H9 (cell line): ENCODE measurements at regions not wholly inside any gene's neighbourhood (a gene's known extent, or its start where the extent isn't known, plus 50 kb on each side); places are given as distances from the start of the nearest gene placed in this dataset.
"Not testable (repeated sequence)": the region's sequence is repeated elsewhere in the genome, so short reads cannot be mapped to it uniquely, and the experiment has no call there.

Source experiments
- DNase-seq: peaks from one replicate; pipeline ENCODE4 v3.0.0-alpha.2; 2017
- H2AFZ ChIP-seq: one replicate; pipeline ENCODE4 v1.6.1; 2013; ENCODE audit warnings: mild to moderate bottlenecking, low read length, control low read depth, moderate library complexity
- H2AK5ac ChIP-seq: 2 replicates; pipeline ENCODE4 v1.6.1; 2013; ENCODE audit warnings: low read length, control low read depth, mixed read lengths; ENCODE audit not compliant: insufficient read length
- H2BK120ac ChIP-seq: one replicate; pipeline ENCODE4 v1.6.1; 2013; ENCODE audit warnings: low read depth, mild to moderate bottlenecking, low read length, control low read depth, inconsistent platforms; ENCODE audit not compliant: poor library complexity, severe bottlenecking
- H2BK12ac ChIP-seq: 2 replicates; pipeline ENCODE4 v1.6.1; 2013; ENCODE audit warnings: low read length, control low read depth, mixed read lengths, low read depth; ENCODE audit not compliant: insufficient read length
- H2BK15ac ChIP-seq: 2 replicates; pipeline ENCODE4 v1.6.1; 2013; ENCODE audit warnings: low read depth, low read length, control low read depth
- H2BK20ac ChIP-seq: one replicate; pipeline ENCODE4 v1.6.1; 2013; ENCODE audit warnings: low read depth, mild to moderate bottlenecking, low read length, control low read depth, inconsistent platforms; ENCODE audit not compliant: poor library complexity, severe bottlenecking
- H2BK5ac ChIP-seq: 2 replicates; pipeline ENCODE4 v1.6.1; 2013; ENCODE audit warnings: low read length, control low read depth, mixed read lengths; ENCODE audit not compliant: insufficient read length
- H3K14ac ChIP-seq: 2 replicates; pipeline ENCODE4 v1.6.1; 2013; ENCODE audit warnings: low read length, control low read depth; ENCODE audit not compliant: insufficient read depth
- H3K18ac ChIP-seq: 2 replicates; pipeline ENCODE4 v1.6.1; 2013; ENCODE audit warnings: low read depth, mild to moderate bottlenecking, mixed read lengths, low read length, control low read depth; ENCODE audit not compliant: insufficient read length
- H3K23ac ChIP-seq: 2 replicates; pipeline ENCODE4 v1.6.1; 2013; ENCODE audit warnings: low read length, control low read depth, mixed read lengths, low read depth; ENCODE audit not compliant: insufficient read length
- H3K23me2 ChIP-seq: 2 replicates; pipeline ENCODE4 v1.6.1; 2013; ENCODE audit warnings: low read depth, mild to moderate bottlenecking, mixed read lengths, low read length, control low read depth; ENCODE audit not compliant: insufficient read length, poor library complexity, severe bottlenecking
- H3K27ac ChIP-seq: 2 replicates; pipeline ENCODE4 v1.5.1; 2013; ENCODE audit warnings: low read length, control low read depth, mixed read lengths, low read depth; ENCODE audit not compliant: insufficient read length
- H3K27me3 ChIP-seq: 2 replicates; pipeline ENCODE4 v1.6.1; 2013; ENCODE audit warnings: low read length, control low read depth, inconsistent platforms; ENCODE audit not compliant: insufficient read depth
- H3K4ac ChIP-seq: 2 replicates; pipeline ENCODE4 v1.6.1; 2013; ENCODE audit warnings: low read depth, mild to moderate bottlenecking, control low read depth, inconsistent platforms, low read length, moderate library complexity
- H3K4me1 ChIP-seq: 2 replicates; pipeline ENCODE4 v1.6.1; 2013; ENCODE audit warnings: low read length, control low read depth, inconsistent platforms; ENCODE audit not compliant: insufficient read depth
- H3K4me2 ChIP-seq: 2 replicates; pipeline ENCODE4 v1.6.1; 2013; ENCODE audit warnings: low read length, control low read depth, mixed read lengths; ENCODE audit not compliant: insufficient read length, insufficient read depth
- H3K56ac ChIP-seq: 2 replicates; pipeline ENCODE4 v1.6.1; 2013; ENCODE audit warnings: low read depth, mild to moderate bottlenecking, mixed read lengths, low read length, control low read depth; ENCODE audit not compliant: insufficient read length
- H3K79me1 ChIP-seq: 2 replicates; pipeline ENCODE4 v1.6.1; 2013; ENCODE audit warnings: low read depth, mild to moderate bottlenecking, moderate library complexity, low read length, control low read depth, inconsistent platforms; ENCODE audit not compliant: insufficient read depth, poor library complexity, severe bottlenecking
- H3K79me2 ChIP-seq: 2 replicates; pipeline ENCODE4 v1.6.1; 2013; ENCODE audit warnings: low read length, control low read depth, inconsistent platforms; ENCODE audit not compliant: insufficient read depth
- H3K9ac ChIP-seq: 2 replicates; pipeline ENCODE4 v1.6.1; 2013; ENCODE audit warnings: low read length, control low read depth, mixed read lengths; ENCODE audit not compliant: insufficient read length; ENCODE audit errors: extremely low read depth
- H3K9me3 ChIP-seq: one replicate; pipeline ENCODE4 v1.6.1; 2013; ENCODE audit warnings: low read depth, low read length, inconsistent platforms; ENCODE audit not compliant: control insufficient read depth
- H3T11ph ChIP-seq: one replicate; pipeline ENCODE4 v1.6.1; 2013; ENCODE audit warnings: mild to moderate bottlenecking, low read length, control low read depth, inconsistent platforms
- H4K20me1 ChIP-seq: one replicate; pipeline ENCODE4 v1.6.1; 2013; ENCODE audit not compliant: control insufficient read depth, insufficient read length, insufficient read depth
- H4K5ac ChIP-seq: 2 replicates; pipeline ENCODE4 v1.6.1; 2013; ENCODE audit warnings: low read depth, mild to moderate bottlenecking, mixed read lengths, low read length, control low read depth; ENCODE audit not compliant: insufficient read length
- H4K8ac ChIP-seq: replicated peaks from 2 replicates; pipeline ENCODE4 v1.6.1; 2013; ENCODE audit warnings: low read length, control low read depth, mixed read lengths, low read depth; ENCODE audit not compliant: insufficient read length
- H4K91ac ChIP-seq: 2 replicates; pipeline ENCODE4 v1.6.1; 2013; ENCODE audit warnings: low read depth, mild to moderate bottlenecking, moderate library complexity, mixed read lengths, low read length, control low read depth; ENCODE audit not compliant: insufficient read length
- H3K27ac Mint-ChIP-seq, 3 experiments: 2 replicates in 2 of 3; 3 replicates in 1 of 3; pipeline ENCODE4 v1.8.0; 2020 to 2021; ENCODE audit warnings: mixed read lengths in 3 of 3, mild to moderate bottlenecking in 1 of 3, moderate library complexity in 1 of 3
- H3K27me3 Mint-ChIP-seq: 2 replicates; pipeline ENCODE4 v1.8.0; 2021; ENCODE audit warnings: low read depth, mild to moderate bottlenecking, moderate library complexity, mixed read lengths
- H3K36me3 Mint-ChIP-seq, 3 experiments: 2 replicates in 2 of 3; 3 replicates in 1 of 3; pipeline ENCODE4 v1.8.0; 2020 to 2021; ENCODE audit warnings: low read depth in 3 of 3, mixed read lengths in 3 of 3; ENCODE audit not compliant: insufficient read depth in 1 of 3
- H3K4me1 Mint-ChIP-seq, 2 experiments: 2 replicates each; pipeline ENCODE4 v1.8.0; 2020; ENCODE audit warnings: mixed read lengths in 2 of 2
- H3K4me3 Mint-ChIP-seq, 2 experiments: 2 replicates in 1 of 2; 3 replicates in 1 of 2; pipeline ENCODE4 v1.8.0; 2020 to 2021; ENCODE audit warnings: mild to moderate bottlenecking in 2 of 2, mixed read lengths in 2 of 2, moderate library complexity in 1 of 2
- H3K9me3 Mint-ChIP-seq, 2 experiments: 2 replicates in 1 of 2; 3 replicates in 1 of 2; pipeline ENCODE4 v1.8.0; 2020; ENCODE audit warnings: mild to moderate bottlenecking in 2 of 2, mixed read lengths in 2 of 2, moderate library complexity in 1 of 2
- WGBS: extraction: QIAGEN DNeasy Blood & Tissue Kit; methylation state at CpG from one replicate; pipeline ENCODE4 v1.1.7; 2013; ENCODE audit warnings: missing lambda C conversion rate, low lambda C conversion rate, mixed read lengths; ENCODE audit not compliant: insufficient read length; ENCODE audit errors: extremely low coverage; 5-methylcytosine and 5-hydroxymethylcytosine counted together
- TF ChIP-seq, protein P1 (sequence below): fragments of 200-600 bp; sonication (generic); conservative IDR thresholded peaks from 3 replicates; pipeline ENCODE4 v1.8.0; 2021; ENCODE audit warnings: antibody characterized with exemption, mild to moderate bottlenecking

DNA sequence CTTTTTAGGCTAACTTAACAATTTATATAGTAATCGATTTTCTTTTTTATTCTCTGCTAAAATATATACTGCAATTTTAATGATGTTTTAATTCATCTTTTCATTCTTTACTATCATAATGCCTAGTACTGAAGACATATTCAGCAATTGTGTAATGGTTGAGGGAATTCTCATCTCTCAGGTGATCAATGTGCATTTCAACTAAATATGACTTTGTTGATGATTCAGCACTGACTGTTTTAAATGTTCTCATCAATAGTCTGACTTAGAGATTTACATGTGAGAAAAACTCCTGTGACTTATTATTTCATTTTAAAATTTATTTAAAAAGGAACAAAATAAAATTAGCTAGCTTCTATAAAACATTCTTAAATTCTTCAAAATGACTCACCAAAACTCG is 1450.3 kb downstream of the STIM2 start:
- Histone ChIP-seq H4K91ac (no peak overlapping the region), H3K4me2 (no peak overlapping the region), H3K56ac (no peak overlapping the region), H2BK15ac (no peak overlapping the region), H2AFZ (no peak overlapping the region), H3K4me1 (no peaks in the 10 kb centered on the region), H3K14ac (no peak overlapping the region), H3K23me2 (no peaks in the 10 kb centered on the region), H4K20me1 (no peaks in the 10 kb centered on the region), H2AK5ac (no peak overlapping the region), H3K4ac (no peak overlapping the region), H3K79me1 (no peaks in the 10 kb centered on the region), H2BK120ac (no peak overlapping the region), H2BK20ac (no peak overlapping the region), H3K27me3 (no peaks in the 10 kb centered on the region), H3K9ac (no peak overlapping the region), H3K23ac (no peak overlapping the region), H4K5ac (no peak overlapping the region), H3K79me2 (no peaks in the 10 kb centered on the region), H2BK12ac (no peak overlapping the region), H3K9me3 (no peaks in the 10 kb centered on the region), H2BK5ac (no peak overlapping the region), H3T11ph (no peak overlapping the region), H3K27ac (no peak overlapping the region), H4K8ac (no peak overlapping the region), H3K18ac (no peak overlapping the region)
- no peaks in the 10 kb centered on the region for H3K4me1 Mint-ChIP-seq
- WGBS: no CpG with 5 or more reads among the region's 2 CpGs
- peaks cover 4 to 5% of the 10 kb centered on the region in 2 experiments; a peak in 3 of 5 replicates for H3K9me3 Mint-ChIP-seq
- DNase-seq: no peak
- no peak overlapping the region for H3K27ac Mint-ChIP-seq
- H3K4me3 Mint-ChIP-seq: no peak overlapping the region
- H3K27me3 Mint-ChIP-seq: no peaks in the 10 kb centered on the region
- H3K36me3 Mint-ChIP-seq: 0 out of 7 replicates have a peak, but pooled peaks cover 0 to 4% (median 0%) of the 10 kb centered on the region in 3 experiments
- TF ChIP-seq, protein P1, sequence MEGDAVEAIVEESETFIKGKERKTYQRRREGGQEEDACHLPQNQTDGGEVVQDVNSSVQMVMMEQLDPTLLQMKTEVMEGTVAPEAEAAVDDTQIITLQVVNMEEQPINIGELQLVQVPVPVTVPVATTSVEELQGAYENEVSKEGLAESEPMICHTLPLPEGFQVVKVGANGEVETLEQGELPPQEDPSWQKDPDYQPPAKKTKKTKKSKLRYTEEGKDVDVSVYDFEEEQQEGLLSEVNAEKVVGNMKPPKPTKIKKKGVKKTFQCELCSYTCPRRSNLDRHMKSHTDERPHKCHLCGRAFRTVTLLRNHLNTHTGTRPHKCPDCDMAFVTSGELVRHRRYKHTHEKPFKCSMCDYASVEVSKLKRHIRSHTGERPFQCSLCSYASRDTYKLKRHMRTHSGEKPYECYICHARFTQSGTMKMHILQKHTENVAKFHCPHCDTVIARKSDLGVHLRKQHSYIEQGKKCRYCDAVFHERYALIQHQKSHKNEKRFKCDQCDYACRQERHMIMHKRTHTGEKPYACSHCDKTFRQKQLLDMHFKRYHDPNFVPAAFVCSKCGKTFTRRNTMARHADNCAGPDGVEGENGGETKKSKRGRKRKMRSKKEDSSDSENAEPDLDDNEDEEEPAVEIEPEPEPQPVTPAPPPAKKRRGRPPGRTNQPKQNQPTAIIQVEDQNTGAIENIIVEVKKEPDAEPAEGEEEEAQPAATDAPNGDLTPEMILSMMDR: no peak

GRCh38 chr4:28312497-28312896 is 1451.9 kb downstream of the STIM2 start:
- not testable (repeated sequence) for H3K4ac ChIP-seq, H4K20me1 ChIP-seq, H3K27me3 ChIP-seq, H3K9me3 Mint-ChIP-seq, H3T11ph ChIP-seq, DNase-seq, H3K4me1 ChIP-seq, H3K14ac ChIP-seq, H3K79me1 ChIP-seq, H3K27ac Mint-ChIP-seq, H2BK15ac ChIP-seq, H3K23ac ChIP-seq, H3K4me1 Mint-ChIP-seq, H3K56ac ChIP-seq, H2AK5ac ChIP-seq, H3K27ac ChIP-seq, H2BK12ac ChIP-seq, H2BK5ac ChIP-seq, H4K8ac ChIP-seq, H3K79me2 ChIP-seq, H3K9ac ChIP-seq, H3K9me3 ChIP-seq, H2BK20ac ChIP-seq, H2BK120ac ChIP-seq, H3K23me2 ChIP-seq, H2AFZ ChIP-seq, H3K4me3 Mint-ChIP-seq, H3K4me2 ChIP-seq, H3K18ac ChIP-seq, H3K27me3 Mint-ChIP-seq, H4K91ac ChIP-seq, H4K5ac ChIP-seq, H3K36me3 Mint-ChIP-seq
- WGBS: no CpG with 5 or more reads among the region's 11 CpGs
